ENCODE measurements at regions not wholly inside any gene's neighbourhood (a gene's known extent, or its start where the extent isn't known, plus 50 kb on each side); places are given as distances from the start of the nearest gene placed in this dataset.

DNA sequence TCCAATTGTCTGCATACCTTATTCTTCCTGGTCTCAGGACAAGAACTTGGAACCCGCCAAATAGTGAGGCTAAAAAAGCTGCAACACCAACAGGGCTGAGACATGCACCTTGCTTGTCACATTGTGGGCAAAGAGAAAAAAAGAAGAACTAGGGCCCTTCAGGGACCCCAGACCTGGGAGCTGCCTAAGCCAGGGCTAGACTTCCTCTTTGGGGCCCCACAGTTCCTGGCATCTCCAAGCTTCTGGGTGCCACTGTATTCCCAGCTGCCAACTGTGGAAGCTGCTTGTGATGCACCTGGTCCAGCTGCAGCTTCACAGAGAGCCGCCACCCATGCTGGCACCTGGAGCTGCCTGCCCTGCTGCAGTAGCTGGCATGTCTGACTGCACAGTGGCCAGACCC is 370.6 kb downstream of the CD83 start:
- Histone ChIP-seq H3K36me3 (ENCODE audit: control insufficient read depth, insufficient read depth, low read length) (no peaks in the 10 kb centered on the region), H3K27ac (ENCODE audit: insufficient read depth, low read length) (no peak overlapping the region), H3K9me3 (ENCODE audit: control insufficient read depth, insufficient read depth, low read depth, low read length) (no peaks in the 10 kb centered on the region), H3K4me3 (replicated peaks in 1 of 4; ENCODE audit: control extremely low read depth in 1 of 4, insufficient read depth in 1 of 4, low read depth in 3 of 4, low read length in 4 of 4) (no peak overlapping the region), H3K4me1 (ENCODE audit: control insufficient read depth, extremely low read depth, insufficient read depth, low read length) (no peaks in the 10 kb centered on the region), H3K27me3 (ENCODE audit: control insufficient read depth, insufficient read depth, low read length) (no peaks in the 10 kb centered on the region), H3K79me2 (ENCODE audit: control insufficient read depth, insufficient read depth, low read length) (no peaks in the 10 kb centered on the region), H3K4me2 (ENCODE audit: extremely low read depth, insufficient read depth, low read length) (no peak overlapping the region), H3K9ac (ENCODE audit: insufficient read depth, low read length) (no peak overlapping the region), H4K20me1 (ENCODE audit: control insufficient read depth, extremely low read depth, insufficient read depth, low read length) (no peaks in the 10 kb centered on the region), H2AFZ (ENCODE audit: low read length) (no peak overlapping the region)
- TF ChIP-seq, protein P1, sequence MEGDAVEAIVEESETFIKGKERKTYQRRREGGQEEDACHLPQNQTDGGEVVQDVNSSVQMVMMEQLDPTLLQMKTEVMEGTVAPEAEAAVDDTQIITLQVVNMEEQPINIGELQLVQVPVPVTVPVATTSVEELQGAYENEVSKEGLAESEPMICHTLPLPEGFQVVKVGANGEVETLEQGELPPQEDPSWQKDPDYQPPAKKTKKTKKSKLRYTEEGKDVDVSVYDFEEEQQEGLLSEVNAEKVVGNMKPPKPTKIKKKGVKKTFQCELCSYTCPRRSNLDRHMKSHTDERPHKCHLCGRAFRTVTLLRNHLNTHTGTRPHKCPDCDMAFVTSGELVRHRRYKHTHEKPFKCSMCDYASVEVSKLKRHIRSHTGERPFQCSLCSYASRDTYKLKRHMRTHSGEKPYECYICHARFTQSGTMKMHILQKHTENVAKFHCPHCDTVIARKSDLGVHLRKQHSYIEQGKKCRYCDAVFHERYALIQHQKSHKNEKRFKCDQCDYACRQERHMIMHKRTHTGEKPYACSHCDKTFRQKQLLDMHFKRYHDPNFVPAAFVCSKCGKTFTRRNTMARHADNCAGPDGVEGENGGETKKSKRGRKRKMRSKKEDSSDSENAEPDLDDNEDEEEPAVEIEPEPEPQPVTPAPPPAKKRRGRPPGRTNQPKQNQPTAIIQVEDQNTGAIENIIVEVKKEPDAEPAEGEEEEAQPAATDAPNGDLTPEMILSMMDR (conservative IDR thresholded peaks at IDR 0.05 in 1 of 2, IDR thresholded peaks at IDR 0.05 in 1 of 2; ENCODE audit: low read depth in 1 of 2, low read length in 2 of 2): no peak
- no peak for TF ChIP-seq EZH2 (IDR thresholded peaks at IDR 0.05; ENCODE audit: low read length, missing control alignments)
- DNase-seq (ENCODE audit: low read depth in 2 of 2): no peak

DNA sequence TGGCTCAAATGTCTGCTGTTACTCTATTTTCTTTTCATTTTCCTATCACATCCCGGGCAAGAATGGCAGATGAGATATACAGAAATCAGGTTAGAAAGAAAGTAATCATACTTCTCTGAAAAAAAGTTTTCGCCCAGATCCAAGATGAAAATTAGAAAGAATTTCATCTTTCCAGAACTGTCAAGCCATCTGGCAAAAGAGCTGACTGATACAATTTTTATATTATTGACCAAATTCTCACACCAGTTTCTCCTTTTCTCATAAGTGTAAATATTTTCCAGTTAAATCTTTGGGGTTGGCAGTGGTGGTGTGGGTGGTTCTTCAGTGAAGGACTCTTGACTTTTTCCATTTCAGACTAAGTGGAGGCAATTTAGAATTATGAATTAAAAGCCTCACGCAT is 371.9 kb downstream of the CD83 start:
- DNase-seq (ENCODE audit: low read depth in 2 of 2): no peak
- no peaks in the 10 kb centered on the region for H4K20me1 ChIP-seq (ENCODE audit: control insufficient read depth, extremely low read depth, insufficient read depth, low read length)
- H2AFZ ChIP-seq (ENCODE audit: low read length): no peak overlapping the region
- H3K4me1 ChIP-seq (ENCODE audit: control insufficient read depth, extremely low read depth, insufficient read depth, low read length): no peaks in the 10 kb centered on the region
- no peak overlapping the region for H3K27ac ChIP-seq (ENCODE audit: insufficient read depth, low read length)
- H3K27me3 ChIP-seq (ENCODE audit: control insufficient read depth, insufficient read depth, low read length): no peaks in the 10 kb centered on the region
- no peaks in the 10 kb centered on the region for H3K9me3 ChIP-seq (ENCODE audit: control insufficient read depth, insufficient read depth, low read depth, low read length)
- no peak overlapping the region for H3K4me3 ChIP-seq (replicated peaks in 1 of 4; ENCODE audit: control extremely low read depth in 1 of 4, insufficient read depth in 1 of 4, low read depth in 3 of 4, low read length in 4 of 4)
- H3K9ac ChIP-seq (ENCODE audit: insufficient read depth, low read length): no peak overlapping the region
- no peak overlapping the region for H3K4me2 ChIP-seq (ENCODE audit: extremely low read depth, insufficient read depth, low read length)
- no peaks in the 10 kb centered on the region for H3K36me3 ChIP-seq (ENCODE audit: control insufficient read depth, insufficient read depth, low read length)
- no peak for TF ChIP-seq EZH2 (IDR thresholded peaks at IDR 0.05; ENCODE audit: low read length, missing control alignments)
- TF ChIP-seq, protein P1 (conservative IDR thresholded peaks at IDR 0.05 in 1 of 2, IDR thresholded peaks at IDR 0.05 in 1 of 2; ENCODE audit: low read depth in 1 of 2, low read length in 2 of 2): no peak
- no peaks in the 10 kb centered on the region for H3K79me2 ChIP-seq (ENCODE audit: control insufficient read depth, insufficient read depth, low read length)

DNA sequence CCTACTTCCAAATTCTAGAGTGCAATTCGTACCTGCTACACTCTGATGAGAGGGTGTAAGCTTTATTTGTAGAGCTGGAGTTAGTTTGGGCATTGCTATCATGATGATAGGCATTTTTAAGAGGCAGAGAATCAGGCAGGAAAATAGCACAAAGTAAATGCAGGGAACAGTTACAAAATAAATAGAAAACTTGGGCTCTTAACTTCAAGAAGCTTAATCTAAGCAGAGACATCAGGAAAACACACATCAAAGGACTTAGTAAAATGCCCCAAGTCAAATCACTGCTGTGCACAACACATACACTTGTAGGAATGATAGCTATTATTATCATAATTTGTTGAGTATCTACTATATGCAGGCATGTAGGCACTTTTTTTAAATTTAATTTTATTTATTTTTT is 381.2 kb downstream of the CD83 start:
- peaks cover 2% of the 10 kb centered on the region for H3K4me1 ChIP-seq (ENCODE audit: control insufficient read depth, extremely low read depth, insufficient read depth, low read length)
- H3K27me3 ChIP-seq (ENCODE audit: control insufficient read depth, insufficient read depth, low read length): no peaks in the 10 kb centered on the region
- no peak overlapping the region for H2AFZ ChIP-seq (ENCODE audit: low read length)
- no peaks in the 10 kb centered on the region for H4K20me1 ChIP-seq (ENCODE audit: control insufficient read depth, extremely low read depth, insufficient read depth, low read length)
- no peak overlapping the region for H3K4me3 ChIP-seq (replicated peaks in 1 of 4; ENCODE audit: control extremely low read depth in 1 of 4, insufficient read depth in 1 of 4, low read depth in 3 of 4, low read length in 4 of 4)
- DNase-seq (ENCODE audit: low read depth in 2 of 2): no peak
- no peak overlapping the region for H3K9ac ChIP-seq (ENCODE audit: insufficient read depth, low read length)
- no peaks in the 10 kb centered on the region for H3K36me3 ChIP-seq (ENCODE audit: control insufficient read depth, insufficient read depth, low read length)
- no peak overlapping the region for H3K4me2 ChIP-seq (ENCODE audit: extremely low read depth, insufficient read depth, low read length)
- no peaks in the 10 kb centered on the region for H3K9me3 ChIP-seq (ENCODE audit: control insufficient read depth, insufficient read depth, low read depth, low read length)
- TF ChIP-seq, protein P1 (conservative IDR thresholded peaks at IDR 0.05 in 1 of 2, IDR thresholded peaks at IDR 0.05 in 1 of 2; ENCODE audit: low read depth in 1 of 2, low read length in 2 of 2): no peak
- no peak for TF ChIP-seq EZH2 (IDR thresholded peaks at IDR 0.05; ENCODE audit: low read length, missing control alignments)
- no peak overlapping the region for H3K27ac ChIP-seq (ENCODE audit: insufficient read depth, low read length)
- H3K79me2 ChIP-seq (ENCODE audit: control insufficient read depth, insufficient read depth, low read length): no peaks in the 10 kb centered on the region
